Glomerular endothelial cell (primary cell): ENCODE measurements at regions not wholly inside any gene's neighbourhood (a gene's known extent, or its start where the extent isn't known, plus 50 kb on each side); places are given as distances from the start of the nearest gene placed in this dataset.
"Not testable (repeated sequence)": the region's sequence is repeated elsewhere in the genome, so short reads cannot be mapped to it uniquely, and the experiment has no call there.

Experiments
- DNase-seq: peaks from one replicate; pipeline ENCODE4 v3.0.0-alpha.2; 2011; ENCODE audit warnings: low read depth, low spot score; ENCODE audit errors: extremely low read depth

GRCh38 chr1:10936998-10937901 lies 75.2 kb upstream of the TARDBP start:
- DNase-seq: no peak

DNA sequence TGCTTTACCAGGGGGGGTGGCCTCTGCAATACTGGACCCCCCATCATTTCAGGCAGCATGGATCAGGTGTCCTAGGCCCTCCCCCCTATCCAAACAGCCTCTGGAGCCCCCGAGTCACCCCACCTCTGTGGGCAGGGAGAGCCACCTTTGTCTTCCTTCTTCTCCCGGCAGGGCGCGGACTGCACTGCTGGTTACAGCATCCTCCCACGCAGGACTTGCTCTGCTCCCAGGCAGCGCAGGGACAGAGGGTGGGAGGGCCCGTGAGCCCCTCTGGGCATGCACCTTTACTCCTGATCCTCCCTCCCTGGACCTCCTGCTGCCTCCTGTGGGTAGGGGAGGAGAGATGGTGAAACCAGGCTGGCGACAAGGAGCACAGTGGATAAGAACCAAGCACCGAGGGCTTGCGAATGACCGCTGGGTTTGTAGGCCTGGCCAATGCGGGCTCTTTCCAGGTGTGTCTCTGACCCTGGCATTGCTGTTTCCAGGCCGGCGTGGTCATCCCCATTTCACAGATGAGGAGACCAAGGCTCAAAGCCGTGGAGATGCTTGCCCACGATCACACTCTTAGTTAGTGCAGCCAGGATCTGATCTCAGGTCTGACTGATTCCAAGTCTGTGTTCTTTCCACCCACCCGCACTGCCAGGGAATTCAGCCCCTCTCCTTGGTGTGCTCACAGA lies 73.6 kb upstream of the TARDBP start:
- no peak for DNase-seq

DNA sequence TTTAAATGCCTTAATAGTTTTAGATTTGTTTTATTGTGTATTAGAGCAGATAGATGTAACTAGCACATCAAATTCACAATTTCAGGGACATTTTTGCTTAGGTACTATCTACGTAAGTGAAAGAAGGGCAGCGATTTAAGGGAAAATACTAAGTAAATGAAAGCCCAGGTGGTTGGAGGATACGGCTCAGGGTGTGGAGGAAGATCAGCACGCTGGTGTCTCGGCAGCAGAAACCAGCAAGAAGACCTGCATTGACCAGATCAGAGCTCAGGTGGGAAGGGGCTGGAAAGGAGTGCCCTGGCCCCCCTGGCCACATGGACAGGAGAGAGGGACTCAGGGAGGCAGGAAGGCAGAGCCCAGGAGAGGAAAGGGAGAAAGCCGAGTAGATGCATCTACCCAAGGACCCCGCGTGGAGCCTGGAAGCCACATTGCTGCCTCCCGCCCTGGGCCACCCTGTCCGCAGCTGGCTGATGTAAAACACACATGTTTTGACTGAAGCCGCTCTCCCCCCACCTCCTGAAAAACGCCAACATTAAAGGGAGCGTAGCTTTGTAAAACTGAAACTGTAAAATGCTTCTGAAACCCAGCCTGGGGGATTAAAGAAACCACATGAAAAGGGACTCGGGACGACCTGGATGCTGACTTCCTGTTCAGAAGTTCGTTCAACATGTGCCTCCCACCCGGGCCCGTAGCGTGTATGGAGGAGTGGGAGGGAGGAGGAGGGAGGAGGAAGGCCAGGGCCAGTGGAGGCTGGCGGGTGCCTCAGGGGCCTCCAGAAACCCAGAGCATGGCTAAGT lies 72.6 kb upstream of the TARDBP start:
- DNase-seq: no peak

GRCh38 chr1:10940451-10940804 lies 72.0 kb upstream of the TARDBP start:
- DNase-seq: no peak

- no peak for DNase-seq
Observed at GRCh38 chr1:10940838-10941237, 71.6 kb upstream of the TARDBP start.

- no peak for DNase-seq
Observed at GRCh38 chr1:10941891-10942541, 70.4 kb upstream of the TARDBP start.

- no peak for DNase-seq
Observed at GRCh38 chr1:10942542-10942912, 69.9 kb upstream of the TARDBP start.

DNA sequence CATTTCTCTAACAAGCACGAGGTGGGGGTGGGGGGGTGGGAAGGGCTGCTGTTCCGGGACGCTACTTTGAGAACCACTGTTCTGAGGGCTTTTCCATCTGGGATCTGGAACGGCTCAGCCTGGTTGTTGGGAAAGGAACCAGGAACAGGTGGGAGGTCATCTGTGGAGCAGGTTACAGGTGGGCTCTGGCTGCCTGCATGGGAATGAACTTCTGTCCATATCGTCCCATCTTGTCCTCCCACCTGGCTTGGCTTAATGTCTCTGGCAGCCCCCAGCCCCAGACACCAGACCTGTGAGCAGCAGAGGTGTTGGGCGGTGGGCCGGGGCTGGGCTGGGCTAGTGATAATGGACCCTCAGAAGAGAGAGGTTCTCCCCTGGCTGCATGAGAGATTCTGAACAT lies 69.4 kb upstream of the TARDBP start:
- no peak for DNase-seq

- no peak for DNase-seq
Observed at GRCh38 chr1:10943991-10944730, 68.3 kb upstream of the TARDBP start.

DNA sequence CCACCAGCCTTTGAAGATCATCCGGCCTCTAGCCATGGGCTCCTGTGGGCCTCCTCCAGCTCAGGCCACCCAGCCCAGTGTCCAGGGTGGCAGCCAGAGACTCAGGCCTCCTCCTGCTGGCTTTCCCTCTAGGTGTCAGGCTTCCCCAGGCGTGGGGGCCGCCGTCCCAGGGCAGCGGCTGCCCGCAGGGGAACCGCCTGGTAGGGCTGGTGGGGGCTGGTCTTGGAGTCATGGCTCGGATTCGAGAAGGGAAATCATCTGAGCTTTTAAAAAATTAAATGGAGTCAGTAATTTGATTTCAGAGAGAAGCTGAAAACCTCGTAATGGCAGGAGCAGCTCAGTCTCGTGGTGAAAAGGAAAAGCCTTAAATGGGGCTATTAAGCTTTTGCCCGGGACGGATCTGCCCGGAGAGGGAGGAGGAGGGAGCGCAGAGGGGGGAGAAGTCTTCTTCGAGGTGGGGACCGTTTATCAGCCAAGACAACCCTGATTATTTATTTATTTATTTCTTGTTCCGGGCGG lies 66.4 kb upstream of the TARDBP start:
- DNase-seq: no peak

DNA sequence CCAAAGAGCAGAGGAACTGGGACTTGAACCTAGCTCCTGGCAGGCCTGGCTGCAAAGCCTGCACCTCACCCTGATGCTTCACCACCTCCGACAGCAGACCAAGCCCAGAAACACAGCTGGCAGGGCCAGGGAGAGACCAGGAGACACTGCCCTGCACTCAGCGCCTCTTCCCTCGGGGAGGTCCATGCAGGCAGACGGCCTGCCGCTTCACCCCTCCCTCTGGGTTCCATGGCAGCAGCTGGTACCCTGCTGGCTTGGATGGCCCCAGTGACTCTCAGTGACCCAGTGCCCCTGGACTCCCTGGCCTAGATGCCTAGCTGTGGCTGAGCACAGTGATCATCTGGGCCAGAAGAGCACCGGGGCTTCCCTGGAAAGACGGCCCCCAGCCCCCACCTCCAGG lies 65.3 kb upstream of the TARDBP start:
- DNase-seq: no peak

DNA sequence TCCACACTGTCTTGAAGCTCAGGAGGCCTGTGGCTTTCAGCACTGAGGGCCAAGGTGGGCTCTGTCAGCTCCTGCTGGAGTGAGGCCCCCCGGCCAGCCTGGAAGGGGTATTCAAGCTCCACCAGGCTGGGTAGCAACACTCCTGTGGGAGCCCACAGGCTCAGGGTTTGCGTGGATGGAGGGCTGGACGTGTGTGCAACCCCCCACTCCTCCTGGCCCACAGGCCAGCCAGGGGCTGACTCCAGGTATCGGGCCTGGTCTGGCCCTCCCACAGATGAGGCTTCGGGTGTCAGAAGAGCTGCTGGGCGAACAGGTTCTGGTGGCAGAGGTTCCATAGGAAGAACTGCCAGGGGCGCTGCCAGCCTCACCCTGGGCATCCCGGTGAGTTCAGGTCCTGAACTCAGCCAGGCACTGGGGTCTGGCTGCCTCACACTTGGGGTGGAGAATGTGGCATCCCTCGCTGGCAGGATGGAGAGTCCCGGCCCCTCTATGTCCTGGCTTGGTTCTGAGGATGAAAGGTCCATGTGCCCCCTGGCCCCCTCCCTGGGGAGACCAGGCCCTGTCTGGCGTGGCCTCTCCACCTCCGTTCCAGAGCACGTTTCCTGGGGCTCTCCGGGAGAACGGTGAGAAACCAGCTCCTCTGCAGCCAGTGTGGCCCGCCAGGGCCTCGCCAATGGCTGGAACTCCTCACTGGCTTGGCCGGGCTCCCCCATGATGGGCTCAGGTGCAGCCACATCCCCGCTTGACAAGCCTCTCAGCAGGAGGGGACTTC lies 64.6 kb upstream of the TARDBP start:
- no peak for DNase-seq

- DNase-seq: no peak
Observed at GRCh38 chr1:10948463-10948775, 64.0 kb upstream of the TARDBP start.

GRCh38 chr1:10950316-10951172 lies 61.9 kb upstream of the TARDBP start:
- DNase-seq: no peak

DNA sequence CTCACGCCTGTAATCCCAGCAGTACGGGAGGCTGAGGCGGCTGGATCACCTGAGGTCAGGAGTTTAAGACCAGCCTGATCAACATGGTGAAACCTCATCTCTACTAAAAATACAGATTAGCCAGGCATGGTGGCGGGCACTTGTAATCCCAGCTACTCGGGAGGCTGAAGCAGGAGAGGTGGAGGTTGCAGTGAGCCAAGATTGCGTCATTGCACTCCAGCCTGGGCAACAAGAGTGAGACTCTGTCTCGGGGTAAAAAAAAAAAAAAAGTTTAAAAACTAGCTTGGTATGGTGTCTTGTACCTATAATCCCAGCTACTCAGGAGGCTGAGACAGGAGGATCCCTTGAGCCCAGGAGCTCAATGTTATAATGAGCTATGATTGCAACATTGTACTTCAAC lies 61.2 kb upstream of the TARDBP start:
- not testable (repeated sequence) for DNase-seq

GRCh38 chr1:10951961-10952360 lies 60.5 kb upstream of the TARDBP start:
- no peak for DNase-seq

GRCh38 chr1:10953505-10954193 lies 58.8 kb upstream of the TARDBP start:
- no peak for DNase-seq

- DNase-seq: no peak
Observed at GRCh38 chr1:10957133-10957532, 55.3 kb upstream of the TARDBP start.
